PC-9 (cell line): ENCODE measurements at regions not wholly inside any gene's neighbourhood (a gene's known extent, or its start where the extent isn't known, plus 50 kb on each side); places are given as distances from the start of the nearest gene placed in this dataset.

Experiments used
- BruUV-seq: library from RNA; stranded (reverse); fragments of 400-500 nt; replicated peaks from 2 replicates; lab custom pipeline; 2021; lab: Mats Ljungman, UMichigan
- CTCF ChIA-PET: fragments of 300-600 bp; sonication (Branson Sonifier 250); formaldehyde crosslinking; loops from one replicate; lab custom pipeline; 2022; ENCODE audit warnings: antibody characterized with exemption; lab: Charles Lee
- POLR2A ChIA-PET: fragments of 300-600 bp; sonication (Branson Sonifier 250); formaldehyde crosslinking; loops from one replicate; lab custom pipeline; 2022; ENCODE audit warnings: antibody characterized with exemption; ENCODE audit not compliant: unreplicated experiment; lab: Charles Lee
- DNase-seq, 2 experiments: peaks; one replicate each; pipeline versions ENCODE4 v3.0.0 to v3.0.0-alpha.2; 2015 to 2022; ENCODE audit warnings: mixed read lengths in 1 of 2
- H2AFZ ChIP-seq: fragments of 200-600 bp; sonication (generic); 2 replicates; pipeline ENCODE4 v1.8.1; 2017; ENCODE audit warnings: antibody characterized with exemption
- H3F3A ChIP-seq: fragments of 200-600 bp; sonication (generic); 2 replicates; pipeline ENCODE4 v1.8.1; 2017; ENCODE audit warnings: antibody characterized with exemption, mild to moderate bottlenecking, low read depth; ENCODE audit not compliant: insufficient read depth
- H3K27ac ChIP-seq: fragments of 200-600 bp; sonication (generic); 2 replicates; pipeline ENCODE4 v1.6.1; 2016; ENCODE audit warnings: mixed run types
- H3K27me3 ChIP-seq: fragments of 200-600 bp; sonication (generic); 2 replicates; pipeline ENCODE4 v1.6.1; 2016; ENCODE audit warnings: low read depth, mixed run types; ENCODE audit not compliant: insufficient read depth
- H3K36me3 ChIP-seq: fragments of 200-600 bp; sonication (generic); 2 replicates; pipeline ENCODE4 v1.6.1; 2016; ENCODE audit warnings: low read depth, mixed run types
- H3K4me1 ChIP-seq: fragments of 200-600 bp; sonication (generic); replicated peaks from 2 replicates; pipeline ENCODE4 v1.6.1; 2016; ENCODE audit warnings: mixed run types; ENCODE audit not compliant: insufficient read depth
- H3K4me2 ChIP-seq: fragments of 200-600 bp; sonication (generic); 2 replicates; pipeline ENCODE4 v1.6.1; 2017; ENCODE audit warnings: mixed run types
- H3K4me3 ChIP-seq: fragments of 200-600 bp; sonication (generic); 2 replicates; pipeline ENCODE4 v1.6.1; 2016; ENCODE audit warnings: mixed run types
- H3K79me2 ChIP-seq: fragments of 200-600 bp; sonication (generic); 2 replicates; pipeline ENCODE4 v1.6.1; 2017; ENCODE audit warnings: low read depth, mixed run types
- H3K9me2 ChIP-seq: fragments of 200-600 bp; sonication (generic); 2 replicates; pipeline ENCODE4 v1.8.1; 2017; ENCODE audit warnings: mild to moderate bottlenecking; ENCODE audit not compliant: insufficient read depth
- H3K9me3 ChIP-seq: fragments of 200-600 bp; sonication (generic); 2 replicates; pipeline ENCODE4 v1.8.1; 2016; ENCODE audit warnings: low read depth; ENCODE audit not compliant: insufficient read depth
- H4K20me1 ChIP-seq: fragments of 200-600 bp; sonication (generic); 2 replicates; pipeline ENCODE4 v1.8.1; 2017; ENCODE audit not compliant: insufficient read depth
- EZH2 ChIP-seq: fragments of 200-600 bp; sonication (generic); IDR thresholded peaks from 2 replicates; pipeline ENCODE4 v1.8.0; 2017; ENCODE audit warnings: antibody characterized with exemption, low read depth
- intact Hi-C: fragments of 100-400 bp; cut with micrococcal nuclease; formaldehyde crosslinking; loops from one replicate; pipeline ENCODE4 v1.10.0; 2022; ENCODE audit not compliant: unreplicated experiment
- TF ChIP-seq, protein P1 (sequence below): fragments of 200-600 bp; sonication (generic); conservative IDR thresholded peaks from 2 replicates; pipeline ENCODE4 v1.6.1; 2017; ENCODE audit warnings: mixed run types, antibody characterized with exemption, mild to moderate bottlenecking, moderate library complexity

DNA sequence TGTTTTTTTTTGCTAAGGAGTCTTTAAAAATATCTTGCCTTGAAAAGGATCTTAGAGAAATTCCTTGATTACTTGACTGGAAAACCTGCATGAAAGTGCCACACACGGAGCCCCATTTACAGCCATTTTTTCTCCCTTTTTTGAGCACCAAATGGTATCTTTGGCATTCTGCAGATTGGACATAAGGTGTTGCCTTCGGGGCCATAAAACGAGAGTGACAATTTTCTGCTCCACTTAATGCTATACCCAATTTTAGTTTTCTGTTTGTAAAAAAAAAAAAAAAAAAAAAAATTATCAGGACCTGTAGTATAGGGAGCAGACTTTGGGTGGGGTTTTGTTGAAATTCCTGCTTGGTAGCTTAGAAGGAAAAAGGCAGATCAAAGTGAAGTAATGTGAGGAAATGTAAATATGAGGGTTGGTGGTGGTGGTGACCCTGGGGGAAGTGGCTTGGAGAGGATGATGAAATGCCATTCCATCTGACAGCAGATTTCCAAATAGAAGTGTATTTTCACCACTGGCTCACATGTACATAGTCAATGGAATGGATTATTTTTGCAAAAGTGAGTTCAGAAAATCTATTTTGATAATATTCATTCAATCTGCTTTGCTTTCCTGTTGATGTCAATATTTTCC is 212.1 kb upstream of the SOX4 start:
- no peaks in the 10 kb centered on the region for H3K79me2 ChIP-seq
- no peaks in the 10 kb centered on the region for H4K20me1 ChIP-seq
- CTCF ChIA-PET = no interaction called here
- peaks cover 12% of the 10 kb centered on the region for H3F3A ChIP-seq
- H3K4me2 ChIP-seq = peak overlapping the region; percentile 66
- H3K9me3 ChIP-seq = no peaks in the 10 kb centered on the region
- H3K4me3 ChIP-seq = no peak overlapping the region
- TF ChIP-seq, protein P1, sequence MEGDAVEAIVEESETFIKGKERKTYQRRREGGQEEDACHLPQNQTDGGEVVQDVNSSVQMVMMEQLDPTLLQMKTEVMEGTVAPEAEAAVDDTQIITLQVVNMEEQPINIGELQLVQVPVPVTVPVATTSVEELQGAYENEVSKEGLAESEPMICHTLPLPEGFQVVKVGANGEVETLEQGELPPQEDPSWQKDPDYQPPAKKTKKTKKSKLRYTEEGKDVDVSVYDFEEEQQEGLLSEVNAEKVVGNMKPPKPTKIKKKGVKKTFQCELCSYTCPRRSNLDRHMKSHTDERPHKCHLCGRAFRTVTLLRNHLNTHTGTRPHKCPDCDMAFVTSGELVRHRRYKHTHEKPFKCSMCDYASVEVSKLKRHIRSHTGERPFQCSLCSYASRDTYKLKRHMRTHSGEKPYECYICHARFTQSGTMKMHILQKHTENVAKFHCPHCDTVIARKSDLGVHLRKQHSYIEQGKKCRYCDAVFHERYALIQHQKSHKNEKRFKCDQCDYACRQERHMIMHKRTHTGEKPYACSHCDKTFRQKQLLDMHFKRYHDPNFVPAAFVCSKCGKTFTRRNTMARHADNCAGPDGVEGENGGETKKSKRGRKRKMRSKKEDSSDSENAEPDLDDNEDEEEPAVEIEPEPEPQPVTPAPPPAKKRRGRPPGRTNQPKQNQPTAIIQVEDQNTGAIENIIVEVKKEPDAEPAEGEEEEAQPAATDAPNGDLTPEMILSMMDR = no peak
- TF ChIP-seq EZH2 = no peak
- POLR2A ChIA-PET = interaction anchor here (0.5 kb wide), 1 partner anchor 181 kb away, joined by 3 read pairs; no protein-coding TSS in a partner anchor
- H3K9me2 ChIP-seq = no peaks in the 10 kb centered on the region
- H2AFZ ChIP-seq = 0 out of 2 replicates have a peak overlapping the region, but pooled peaks have one; percentile 31
- no peaks in the 10 kb centered on the region for H3K36me3 ChIP-seq
- intact Hi-C loops = loop anchor here (1.0 to 10.0 kb wide), 3 partner anchors 159 to 359 kb away; no protein-coding TSS in a partner anchor
- peak; percentile 59 to 91 for DNase-seq
- no TSS peak for BruUV-seq
- H3K4me1 ChIP-seq = peaks cover 58% of the 10 kb centered on the region
- H3K27me3 ChIP-seq = no peaks in the 10 kb centered on the region
- H3K27ac ChIP-seq = peak overlapping the region; percentile 93

DNA sequence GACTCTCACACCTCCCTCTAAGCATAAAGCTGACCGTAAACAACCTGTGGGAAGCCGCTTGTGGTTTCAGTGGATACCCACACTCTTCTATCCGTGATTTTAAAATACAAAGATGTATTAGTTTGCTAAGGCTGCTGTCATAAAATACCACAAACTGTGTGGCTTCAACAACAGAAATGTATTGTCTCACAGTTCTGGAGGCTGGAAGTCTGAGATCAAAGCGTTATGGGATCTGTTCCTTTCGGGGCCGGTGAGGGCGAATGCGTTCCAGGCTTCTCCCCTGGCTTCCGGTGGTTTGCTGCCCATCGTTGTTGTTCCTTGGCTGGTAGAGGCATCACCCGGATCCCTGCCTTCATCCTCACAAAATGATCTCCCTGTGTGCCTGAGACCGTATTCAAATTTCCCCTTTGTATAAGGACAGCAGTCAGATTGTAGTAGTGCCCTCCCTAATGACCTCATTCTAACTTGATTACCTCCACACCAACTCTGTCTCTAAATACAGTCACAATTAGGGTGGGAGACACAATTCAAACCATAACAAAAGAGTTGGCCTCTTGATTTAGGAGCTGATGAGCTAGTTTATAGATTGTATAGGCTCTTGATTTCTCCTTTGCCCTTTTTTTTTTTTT is 210.6 kb upstream of the SOX4 start:
- Histone ChIP-seq H3K27me3 (no peaks in the 10 kb centered on the region), H3F3A (peaks cover 24% of the 10 kb centered on the region), H3K4me3 (no peak overlapping the region), H3K9me2 (no peaks in the 10 kb centered on the region), H3K4me2 (no peak overlapping the region), H3K36me3 (no peaks in the 10 kb centered on the region), H2AFZ (no peak overlapping the region), H3K79me2 (no peaks in the 10 kb centered on the region), H3K9me3 (no peaks in the 10 kb centered on the region), H3K27ac (0 out of 2 replicates have a peak overlapping the region, but pooled peaks have one; percentile 93), H3K4me1 (peaks cover 73% of the 10 kb centered on the region), H4K20me1 (no peaks in the 10 kb centered on the region)
- ChIA-PET POLR2A (no interaction called here), CTCF (interaction anchor here (0.7 kb wide), 1 partner anchor 1727 kb away, joined by 7 read pairs; no protein-coding TSS in a partner anchor)
- BruUV-seq = no TSS peak
- TF ChIP-seq, protein P1 = no peak
- TF ChIP-seq EZH2 = no peak
- DNase-seq = no peak
- intact Hi-C loops = loop anchor here (5.0 to 10.0 kb wide), 2 partner anchors 161 to 202 kb away; no protein-coding TSS in a partner anchor

DNA sequence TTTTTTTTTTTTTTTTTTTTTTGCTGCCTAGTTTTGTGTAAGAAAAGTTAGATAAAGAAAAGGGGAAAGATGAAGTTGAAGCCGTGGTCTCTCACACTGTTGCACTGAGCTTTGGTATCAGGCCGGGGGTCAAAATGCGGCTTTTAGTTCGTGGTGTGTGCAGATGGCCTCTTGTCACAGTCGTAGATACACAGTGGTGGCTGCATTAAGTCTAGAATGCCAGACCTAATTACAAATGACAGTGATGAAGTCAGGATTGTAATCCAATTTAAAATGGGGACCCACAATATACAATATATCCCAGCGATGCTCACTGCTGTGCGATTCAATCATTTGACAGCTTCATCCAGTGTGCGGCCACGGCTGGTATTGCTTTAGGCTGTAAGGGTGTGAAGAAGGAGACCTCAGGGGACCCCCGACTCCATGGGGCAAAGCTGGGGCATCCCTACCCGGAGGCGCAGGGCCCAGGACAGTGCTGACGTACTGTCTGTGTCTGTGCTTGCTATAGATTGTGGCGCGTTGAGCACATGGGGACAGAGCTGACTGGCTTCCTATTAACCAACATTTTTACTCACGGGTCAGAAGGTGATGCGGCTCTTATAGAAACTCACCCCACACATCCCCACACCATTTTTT is 210.0 kb upstream of the SOX4 start:
- Histone ChIP-seq H3K36me3 (no peaks in the 10 kb centered on the region), H3K4me2 (peak overlapping the region; percentile 53), H3K9me2 (no peaks in the 10 kb centered on the region), H3K27ac (peak overlapping the region; percentile 42), H3F3A (peaks cover 24% of the 10 kb centered on the region), H3K27me3 (no peaks in the 10 kb centered on the region), H3K79me2 (no peaks in the 10 kb centered on the region), H3K4me1 (peaks cover 73% of the 10 kb centered on the region), H4K20me1 (no peaks in the 10 kb centered on the region), H3K9me3 (no peaks in the 10 kb centered on the region), H2AFZ (no peak overlapping the region), H3K4me3 (no peak overlapping the region)
- TF ChIP-seq, protein P1 = no peak
- TF ChIP-seq EZH2 = no peak
- DNase-seq = no peak
- BruUV-seq = no TSS peak
- intact Hi-C loops = loop anchor here (5.0 to 10.0 kb wide), 2 partner anchors 161 to 201 kb away; no protein-coding TSS in a partner anchor
- ChIA-PET CTCF (no interaction called here), POLR2A (no interaction called here)
